ENCODE measurements at regions not wholly inside any gene's neighbourhood (a gene's known extent, or its start where the extent isn't known, plus 50 kb on each side); places are given as distances from the start of the nearest gene placed in this dataset.
"Not testable (repeated sequence)": the region's sequence is repeated elsewhere in the genome, so short reads cannot be mapped to it uniquely, and the experiment has no call there.

DNA sequence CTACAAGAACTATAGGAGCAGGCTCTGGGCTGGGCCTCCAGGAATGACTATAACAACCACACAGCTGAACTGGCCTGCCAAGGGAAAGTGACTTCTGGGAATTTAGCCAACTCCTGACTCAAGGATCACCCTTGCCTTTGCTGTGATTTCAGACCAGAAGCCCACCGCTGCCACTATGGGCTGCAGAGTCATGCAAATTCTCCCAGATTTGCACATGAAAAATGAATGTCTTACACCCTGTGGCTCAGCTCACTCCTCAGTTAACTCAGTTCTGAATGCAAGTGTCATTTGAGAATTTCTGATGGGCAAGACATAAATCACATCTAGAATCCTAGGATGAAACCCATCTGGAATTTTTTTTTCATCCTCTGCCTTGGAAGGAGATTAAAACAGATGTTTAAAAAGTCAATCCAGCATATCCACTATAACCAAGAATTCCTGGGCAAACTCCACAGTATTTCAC is 186.5 kb upstream of the BET1 start:
- DNase-seq (no peak), ATAC-seq (no peak)
- H3K4me1 Mint-ChIP-seq: no peaks in the 10 kb centered on the region
- no peaks in the 10 kb centered on the region for H3K9me3 Mint-ChIP-seq (ENCODE audit: low read depth)
- CTCF ChIA-PET: no interaction called here
- no peaks in the 10 kb centered on the region for H3K27me3 Mint-ChIP-seq
- no peak overlapping the region for H3K27ac Mint-ChIP-seq
- H3K4me3 Mint-ChIP-seq: no peak overlapping the region
- no peaks in the 10 kb centered on the region for H3K36me3 Mint-ChIP-seq

DNA sequence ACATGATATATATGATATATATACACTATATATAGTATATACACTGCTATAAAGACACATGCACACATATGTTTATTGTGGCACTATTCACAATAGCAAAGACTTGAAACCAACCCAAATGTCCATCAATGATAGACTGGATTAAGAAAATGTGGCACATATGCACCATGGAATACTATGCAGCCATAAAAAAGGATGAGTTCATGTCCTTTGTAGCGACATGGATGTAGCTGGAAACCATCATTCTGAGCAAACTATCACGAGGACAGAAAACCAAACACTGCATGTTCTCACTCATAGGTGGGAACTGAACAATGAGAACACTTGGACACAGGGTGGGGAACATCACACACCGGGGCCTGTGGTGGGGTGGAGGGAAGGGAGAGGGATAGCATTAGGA is 190.3 kb upstream of the BET1 start:
- H3K9me3 Mint-ChIP-seq (ENCODE audit: low read depth); ATAC-seq; H3K27me3 Mint-ChIP-seq; DNase-seq; H3K4me1 Mint-ChIP-seq; H3K27ac Mint-ChIP-seq; CTCF ChIA-PET; H3K36me3 Mint-ChIP-seq; H3K4me3 Mint-ChIP-seq: not testable (repeated sequence)

- Mint-ChIP-seq H3K27ac (no peak overlapping the region), H3K36me3 (no peaks in the 10 kb centered on the region), H3K4me3 (no peak overlapping the region), H3K4me1 (no peaks in the 10 kb centered on the region), H3K27me3 (no peaks in the 10 kb centered on the region), H3K9me3 (ENCODE audit: low read depth) (no peaks in the 10 kb centered on the region)
- CTCF ChIA-PET: no interaction called here
- no peak for DNase-seq
- no peak for ATAC-seq
Observed at GRCh38 chr7:94195201-94195600, 191.0 kb upstream of the BET1 start.

DNA sequence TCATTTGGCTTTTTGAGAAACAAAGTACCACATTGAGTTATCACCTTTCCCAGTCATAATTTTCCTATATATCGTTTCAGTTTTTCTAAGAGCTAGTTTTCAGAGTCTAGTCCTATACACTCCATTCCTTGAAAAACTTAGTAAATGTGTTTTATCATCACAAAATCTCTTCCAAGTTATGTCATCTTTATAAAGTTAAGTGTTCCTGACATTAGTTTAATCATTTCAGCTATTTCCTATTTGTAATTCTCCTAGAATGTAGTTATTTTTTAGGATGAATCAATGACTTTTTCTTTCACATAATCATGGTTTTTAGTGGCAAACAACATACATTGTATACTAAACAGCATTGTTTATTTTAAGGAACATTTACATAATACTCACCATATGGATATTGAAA is 191.7 kb upstream of the BET1 start:
- H3K4me3 Mint-ChIP-seq: no peak overlapping the region
- DNase-seq (no peak), ATAC-seq (no peak)
- H3K9me3 Mint-ChIP-seq (ENCODE audit: low read depth): no peaks in the 10 kb centered on the region
- no peak overlapping the region for H3K27ac Mint-ChIP-seq
- H3K36me3 Mint-ChIP-seq: no peaks in the 10 kb centered on the region
- H3K4me1 Mint-ChIP-seq: no peaks in the 10 kb centered on the region
- CTCF ChIA-PET: no interaction called here
- no peaks in the 10 kb centered on the region for H3K27me3 Mint-ChIP-seq

DNA sequence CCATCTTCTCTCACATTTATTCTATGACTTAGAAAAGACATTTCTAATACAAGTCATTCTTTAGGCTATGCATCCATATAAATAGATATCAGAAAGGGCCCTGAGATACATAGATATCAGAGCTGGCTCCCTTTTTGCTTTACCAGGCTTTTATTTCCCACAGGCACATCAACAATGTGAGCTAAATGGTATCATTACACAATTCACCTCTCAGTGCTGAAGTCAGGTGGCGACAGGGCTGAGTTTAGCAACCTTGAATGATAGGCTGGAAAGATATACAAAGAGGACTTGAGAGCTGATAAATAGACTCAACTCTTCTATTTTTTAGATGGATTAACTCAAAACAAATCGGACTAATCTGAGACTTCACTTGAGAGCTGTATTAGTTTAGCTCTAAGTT is 189.2 kb upstream of the COL1A2 start:
- Mint-ChIP-seq H3K4me3 (no peak overlapping the region), H3K27me3 (no peaks in the 10 kb centered on the region), H3K36me3 (no peaks in the 10 kb centered on the region), H3K9me3 (ENCODE audit: low read depth) (no peaks in the 10 kb centered on the region), H3K27ac (no peak overlapping the region), H3K4me1 (no peaks in the 10 kb centered on the region)
- DNase-seq: no peak
- CTCF ChIA-PET: no interaction called here
- no peak for ATAC-seq

DNA sequence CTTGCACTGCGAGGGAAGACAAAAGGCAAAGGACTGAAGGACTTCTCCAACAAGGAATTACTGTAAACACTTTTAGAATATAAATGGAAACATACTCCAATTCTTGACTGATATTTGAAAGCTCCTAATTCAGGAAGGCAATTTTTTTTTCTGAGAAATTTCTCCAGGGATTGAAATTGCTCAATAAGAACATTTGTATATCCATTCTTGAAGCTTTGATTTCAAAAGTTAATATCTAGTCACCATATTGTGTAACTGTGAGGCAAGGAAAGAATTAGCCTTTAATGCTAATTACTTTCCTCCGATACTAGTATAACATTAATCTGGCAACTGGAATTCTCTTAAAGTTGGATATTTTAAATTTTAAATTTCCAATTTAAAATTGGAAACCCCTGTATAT is 188.4 kb upstream of the COL1A2 start:
- Mint-ChIP-seq H3K4me3 (no peak overlapping the region), H3K27ac (no peak overlapping the region), H3K9me3 (ENCODE audit: low read depth) (no peaks in the 10 kb centered on the region), H3K27me3 (no peaks in the 10 kb centered on the region), H3K4me1 (no peaks in the 10 kb centered on the region), H3K36me3 (no peaks in the 10 kb centered on the region)
- ATAC-seq (no peak), DNase-seq (no peak)
- CTCF ChIA-PET: no interaction called here

DNA sequence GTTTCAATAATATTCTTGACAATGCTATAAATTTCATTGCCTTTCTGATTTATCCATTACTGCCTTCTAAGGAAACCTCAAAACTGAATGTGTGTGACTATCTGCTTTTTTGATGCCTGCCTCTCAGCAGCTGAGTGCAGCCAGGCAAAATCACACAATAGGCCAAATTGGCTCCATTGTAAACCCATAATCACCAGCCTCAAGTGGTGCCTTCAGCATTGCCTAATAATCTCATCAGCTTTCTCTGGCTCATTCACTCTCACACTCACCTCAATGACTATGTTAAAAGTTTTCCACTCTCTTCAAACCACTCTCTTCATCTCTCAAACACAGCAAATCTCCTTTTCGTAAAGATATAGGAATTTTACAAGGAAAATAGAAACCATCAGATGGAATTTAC is 182.5 kb upstream of the COL1A2 start:
- DNase-seq: no peak
- no peaks in the 10 kb centered on the region for H3K4me1 Mint-ChIP-seq
- no peaks in the 10 kb centered on the region for H3K36me3 Mint-ChIP-seq
- ATAC-seq: no peak
- no peaks in the 10 kb centered on the region for H3K9me3 Mint-ChIP-seq (ENCODE audit: low read depth)
- no peaks in the 10 kb centered on the region for H3K27me3 Mint-ChIP-seq
- no peak overlapping the region for H3K4me3 Mint-ChIP-seq
- H3K27ac Mint-ChIP-seq: no peak overlapping the region
- CTCF ChIA-PET: no interaction called here

- no peak overlapping the region for H3K4me3 Mint-ChIP-seq
- CTCF ChIA-PET: no interaction called here
- H3K27me3 Mint-ChIP-seq: no peaks in the 10 kb centered on the region
- ATAC-seq (no peak), DNase-seq (no peak)
- no peaks in the 10 kb centered on the region for H3K4me1 Mint-ChIP-seq
- H3K9me3 Mint-ChIP-seq (ENCODE audit: low read depth): no peaks in the 10 kb centered on the region
- no peak overlapping the region for H3K27ac Mint-ChIP-seq
- H3K36me3 Mint-ChIP-seq: no peaks in the 10 kb centered on the region
Observed at GRCh38 chr7:94216944-94217461, 177.7 kb upstream of the COL1A2 start.

DNA sequence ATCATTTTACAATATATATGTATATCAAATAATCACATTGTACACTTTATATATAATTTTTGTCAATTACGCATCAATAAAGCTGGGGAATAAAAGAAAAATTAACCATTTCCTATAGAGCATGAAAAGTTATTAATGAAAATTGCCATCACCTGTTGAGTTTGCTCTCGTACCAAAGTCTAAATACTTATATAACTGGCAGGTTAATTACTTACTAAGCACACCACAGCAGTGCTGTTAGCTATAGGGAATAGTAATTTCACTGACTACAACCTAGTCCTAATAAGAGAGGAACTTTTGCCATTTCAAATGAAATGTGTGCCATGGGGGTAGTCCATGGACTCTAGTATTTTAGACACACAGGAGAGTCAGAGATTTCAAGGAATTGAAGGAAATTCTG is 176.9 kb upstream of the COL1A2 start:
- H3K4me3 Mint-ChIP-seq: no peak overlapping the region
- CTCF ChIA-PET: no interaction called here
- no peaks in the 10 kb centered on the region for H3K4me1 Mint-ChIP-seq
- no peaks in the 10 kb centered on the region for H3K36me3 Mint-ChIP-seq
- DNase-seq: no peak
- no peaks in the 10 kb centered on the region for H3K27me3 Mint-ChIP-seq
- no peak for ATAC-seq
- H3K9me3 Mint-ChIP-seq (ENCODE audit: low read depth): no peaks in the 10 kb centered on the region
- H3K27ac Mint-ChIP-seq: no peak overlapping the region

DNA sequence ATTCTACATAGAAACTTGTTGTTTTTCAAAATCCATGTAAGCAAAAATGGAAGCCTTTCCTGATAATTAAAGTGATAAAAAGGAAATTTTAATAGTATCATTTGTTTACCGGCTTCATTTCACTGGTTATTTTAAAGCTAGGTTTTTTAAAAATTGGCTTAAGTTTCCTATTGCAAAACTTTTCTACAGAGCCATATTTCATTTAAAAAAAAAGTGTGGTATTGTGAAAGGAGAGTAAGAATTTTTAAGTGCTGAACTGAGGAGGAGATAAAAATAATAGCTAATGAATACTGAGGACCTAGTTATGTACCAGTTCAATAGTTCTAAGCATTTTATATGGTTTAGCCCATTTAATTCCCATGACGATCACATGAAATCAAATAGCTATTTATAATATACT is 172.2 kb upstream of the COL1A2 start:
- ATAC-seq (no peak), DNase-seq (no peak)
- Mint-ChIP-seq H3K27me3 (no peaks in the 10 kb centered on the region), H3K27ac (no peak overlapping the region), H3K4me3 (no peak overlapping the region), H3K9me3 (ENCODE audit: low read depth) (no peaks in the 10 kb centered on the region), H3K36me3 (no peaks in the 10 kb centered on the region), H3K4me1 (no peaks in the 10 kb centered on the region)
- CTCF ChIA-PET: no interaction called here

DNA sequence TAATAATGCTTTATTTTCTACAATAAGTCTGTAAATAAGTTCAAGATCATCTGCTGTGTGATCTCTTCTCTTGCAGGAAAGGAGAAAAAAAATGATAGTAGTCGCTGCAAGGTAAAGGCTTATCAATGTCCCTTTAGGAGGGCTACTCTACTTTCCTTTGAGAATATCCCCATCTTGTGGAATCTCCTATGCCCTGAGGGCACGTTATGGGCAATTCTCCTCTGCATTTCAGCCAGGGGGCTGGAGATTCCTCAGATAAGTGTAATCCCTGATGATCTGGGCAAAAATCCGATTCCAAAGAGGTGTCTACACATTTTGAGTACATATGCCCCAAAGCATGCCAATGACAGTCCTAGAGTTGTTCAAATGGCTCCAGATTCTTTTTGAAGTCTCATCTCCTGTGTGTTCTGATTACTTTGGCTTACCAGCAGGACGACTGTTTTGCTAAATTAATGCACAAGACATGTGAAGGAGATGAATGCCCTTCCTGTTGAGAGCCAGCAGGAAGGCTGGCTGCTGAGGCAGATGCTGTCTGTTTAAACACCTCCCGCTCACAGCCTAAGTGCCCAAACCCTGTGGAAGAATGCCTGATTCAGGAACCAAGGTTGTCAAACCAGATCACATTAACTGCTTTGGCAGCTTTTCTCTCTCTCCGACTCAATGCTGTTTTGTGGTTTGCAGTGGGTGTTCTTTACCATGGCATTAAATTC is 171.2 kb upstream of the COL1A2 start:
- Mint-ChIP-seq H3K36me3 (no peaks in the 10 kb centered on the region), H3K9me3 (ENCODE audit: low read depth) (no peaks in the 10 kb centered on the region), H3K4me1 (no peaks in the 10 kb centered on the region), H3K27ac (no peak overlapping the region), H3K4me3 (no peak overlapping the region), H3K27me3 (no peaks in the 10 kb centered on the region)
- DNase-seq (no peak), ATAC-seq (no peak)
- CTCF ChIA-PET: no interaction called here

GRCh38 chr7:94228223-94228622 is 166.5 kb upstream of the COL1A2 start:
- H3K4me1 Mint-ChIP-seq: no peaks in the 10 kb centered on the region
- no peaks in the 10 kb centered on the region for H3K36me3 Mint-ChIP-seq

GRCh38 chr7:94228678-94229077 is 166.0 kb upstream of the COL1A2 start:
- CTCF ChIA-PET: no interaction called here
- Mint-ChIP-seq H3K27me3 (no peaks in the 10 kb centered on the region), H3K9me3 (ENCODE audit: low read depth) (no peaks in the 10 kb centered on the region), H3K27ac (no peak overlapping the region), H3K4me3 (no peak overlapping the region), H3K4me1 (no peaks in the 10 kb centered on the region), H3K36me3 (no peaks in the 10 kb centered on the region)
- DNase-seq (no peak), ATAC-seq (no peak)

More at GRCh38 chr7:94228223-94228622, 166.5 kb upstream of the COL1A2 start:
- CTCF ChIA-PET: no interaction called here
- no peaks in the 10 kb centered on the region for H3K9me3 Mint-ChIP-seq (ENCODE audit: low read depth)
- no peak for DNase-seq
- no peak overlapping the region for H3K4me3 Mint-ChIP-seq
- H3K27me3 Mint-ChIP-seq: no peaks in the 10 kb centered on the region
- no peak for ATAC-seq
- no peak overlapping the region for H3K27ac Mint-ChIP-seq

GRCh38 chr7:94231305-94231704 is 163.4 kb upstream of the COL1A2 start:
- Mint-ChIP-seq H3K4me1 (no peaks in the 10 kb centered on the region), H3K27me3 (no peaks in the 10 kb centered on the region), H3K9me3 (ENCODE audit: low read depth) (no peaks in the 10 kb centered on the region), H3K36me3 (no peaks in the 10 kb centered on the region), H3K27ac (no peak overlapping the region), H3K4me3 (no peak overlapping the region)
- ATAC-seq (no peak), DNase-seq (no peak)
- CTCF ChIA-PET: no interaction called here

GRCh38 chr7:94236960-94237359 is 157.7 kb upstream of the COL1A2 start:
- ATAC-seq (no peak), DNase-seq (no peak)
- H3K36me3 Mint-ChIP-seq: no peaks in the 10 kb centered on the region
- CTCF ChIA-PET: no interaction called here
- H3K27me3 Mint-ChIP-seq: no peaks in the 10 kb centered on the region
- H3K4me3 Mint-ChIP-seq: no peak overlapping the region
- no peaks in the 10 kb centered on the region for H3K9me3 Mint-ChIP-seq (ENCODE audit: low read depth)
- no peaks in the 10 kb centered on the region for H3K4me1 Mint-ChIP-seq
- no peak overlapping the region for H3K27ac Mint-ChIP-seq

Data from activated CD8-positive, alpha-beta memory T cell treated with anti-CD3 and anti-CD28 coated beads, Interleukin-2, amount 10 ng/mL, durations not matched to agents 7 days and 5 days (primary cell).